GM23338 (cell line): ENCODE measurements at regions not wholly inside any gene's neighbourhood (a gene's known extent, or its start where the extent isn't known, plus 50 kb on each side); places are given as distances from the start of the nearest gene placed in this dataset.

Source experiments
- ATAC-seq: fragments of 200-7000 bp; cut with Tn5 transposase; 3 replicates; pipeline ENCODE4 v1.9.1; 2020
- DNase-seq: peaks from one replicate; pipeline ENCODE4 v3.0.0-alpha.2; 2015; ENCODE audit warnings: low spot score
- H2AFZ ChIP-seq: fragments of 200-600 bp; sonication (generic); 2 replicates; pipeline ENCODE4 v1.8.0; 2016; ENCODE audit warnings: antibody characterized with exemption, mild to moderate bottlenecking, moderate library complexity
- H3F3A ChIP-seq: fragments of 200-600 bp; sonication (generic); replicated peaks from 2 replicates; pipeline ENCODE4 v1.8.0; 2017; ENCODE audit warnings: antibody characterized with exemption, mixed run types, low read depth
- H3K27ac ChIP-seq: fragments of 200-600 bp; sonication (generic); 2 replicates; pipeline ENCODE4 v1.6.1; 2016; ENCODE audit warnings: low read depth
- H3K27me3 ChIP-seq: fragments of 200-600 bp; sonication (generic); 2 replicates; pipeline ENCODE4 v1.8.0; 2016; ENCODE audit warnings: mild to moderate bottlenecking, mixed run types, moderate library complexity; ENCODE audit not compliant: insufficient read depth
- H3K36me3 ChIP-seq: fragments of 200-600 bp; sonication (generic); 2 replicates; pipeline ENCODE4 v1.8.0; 2016; ENCODE audit warnings: mild to moderate bottlenecking; ENCODE audit not compliant: insufficient read depth
- H3K4me1 ChIP-seq: fragments of 200-600 bp; sonication (generic); 2 replicates; pipeline ENCODE4 v1.8.0; 2016; ENCODE audit warnings: mild to moderate bottlenecking, moderate library complexity; ENCODE audit not compliant: insufficient read depth
- H3K4me2 ChIP-seq: fragments of 200-600 bp; sonication (generic); 2 replicates; pipeline ENCODE4 v1.7.1; 2017; ENCODE audit warnings: mixed run types
- H3K4me3 ChIP-seq: fragments of 200-600 bp; sonication (generic); 2 replicates; pipeline ENCODE4 v1.6.1; 2016; ENCODE audit warnings: mixed run types
- H3K79me2 ChIP-seq: fragments of 200-600 bp; sonication (generic); replicated peaks from 2 replicates; pipeline ENCODE4 v1.8.0; 2017; ENCODE audit warnings: mild to moderate bottlenecking; ENCODE audit not compliant: insufficient read depth
- H3K9me2 ChIP-seq: fragments of 200-600 bp; sonication (generic); 2 replicates; pipeline ENCODE4 v1.8.0; 2017; ENCODE audit not compliant: insufficient read depth
- H4K20me1 ChIP-seq: fragments of 200-600 bp; sonication (generic); replicated peaks from 2 replicates; pipeline ENCODE4 v1.8.0; 2017; ENCODE audit warnings: mild to moderate bottlenecking; ENCODE audit not compliant: insufficient read depth
- H3K27ac Mint-ChIP-seq: 2 replicates; pipeline ENCODE4 v1.8.0; 2020; ENCODE audit warnings: inconsistent platforms, mild to moderate bottlenecking, moderate library complexity, mixed read lengths
- H3K27me3 Mint-ChIP-seq: 3 replicates; pipeline ENCODE4 v1.8.0; 2022; ENCODE audit warnings: low read depth, mild to moderate bottlenecking, moderate library complexity, mixed read lengths, inconsistent platforms; ENCODE audit not compliant: insufficient read depth, poor library complexity
- H3K36me3 Mint-ChIP-seq: 3 replicates; pipeline ENCODE4 v1.8.0; 2021; ENCODE audit warnings: low read depth, mild to moderate bottlenecking, inconsistent platforms, moderate library complexity, mixed read lengths
- H3K4me1 Mint-ChIP-seq: 3 replicates; pipeline ENCODE4 v1.8.0; 2020; ENCODE audit warnings: mild to moderate bottlenecking, inconsistent platforms, mixed read lengths
- H3K4me3 Mint-ChIP-seq: 3 replicates; pipeline ENCODE4 v1.8.0; 2021; ENCODE audit warnings: moderate library complexity, mild to moderate bottlenecking, inconsistent platforms, mixed read lengths
- H3K9me3 Mint-ChIP-seq: 3 replicates; pipeline ENCODE4 v1.8.0; 2020; ENCODE audit warnings: moderate library complexity, mild to moderate bottlenecking, inconsistent platforms, mixed read lengths
- CTCF ChIP-seq, 2 experiments: fragments of 200-600 bp in 1 of 2; sonication (generic) in 1 of 2; conservative IDR thresholded peaks; 2 replicates each; pipeline versions ENCODE4 v1.5.1 to v1.6.1; 2016 to 2017; ENCODE audit warnings: antibody characterized with exemption in 2 of 2, low read depth in 2 of 2, mild to moderate bottlenecking in 2 of 2, moderate library complexity in 1 of 2
- ETS1 ChIP-seq: IDR thresholded peaks from 2 replicates; pipeline ENCODE4 v1.6.1; 2016; ENCODE audit warnings: antibody characterized with exemption
- EZH2phosphoT487 ChIP-seq: fragments of 200-600 bp; sonication (generic); IDR thresholded peaks from one replicate; pipeline ENCODE4 v1.8.1; 2018; ENCODE audit warnings: antibody characterized with exemption; ENCODE audit not compliant: unreplicated experiment
- JUNB ChIP-seq: IDR thresholded peaks from one replicate; pipeline ENCODE4 v1.6.1; 2016; ENCODE audit warnings: antibody characterized with exemption; ENCODE audit not compliant: unreplicated experiment
- POLR2AphosphoS5 ChIP-seq: IDR thresholded peaks from 2 replicates; pipeline ENCODE4 v1.6.1; 2016; ENCODE audit warnings: antibody characterized with exemption, low read depth
- ZNF114 ChIP-seq: fragments of 250-450 bp; sonication (Bioruptor Pico); IDR thresholded peaks from 2 replicates; pipeline ENCODE4 v1.5.0; 2020; ENCODE audit warnings: mild to moderate bottlenecking, moderate library complexity
- ZNF331 ChIP-seq: fragments of 250-450 bp; sonication (Bioruptor Pico); IDR thresholded peaks from 2 replicates; pipeline ENCODE4 v1.5.0; 2020; ENCODE audit warnings: low read depth, mild to moderate bottlenecking, moderate library complexity
- ZNF462 ChIP-seq: fragments of 250-450 bp; sonication (Bioruptor Pico); IDR thresholded peaks from 2 replicates; pipeline ENCODE4 v1.5.0; 2020; ENCODE audit warnings: mild to moderate bottlenecking, moderate library complexity

- no peak overlapping the region for H2AFZ ChIP-seq
- Mint-ChIP-seq H3K4me3 (no peak overlapping the region), H3K27me3 (peaks cover 9% of the 10 kb centered on the region), H3K4me1 (peaks cover 7% of the 10 kb centered on the region), H3K9me3 (no peaks in the 10 kb centered on the region), H3K36me3 (no peaks in the 10 kb centered on the region), H3K27ac (no peak overlapping the region)
- no peak overlapping the region for H3K4me2 ChIP-seq
- H3K9me2 ChIP-seq = no peaks in the 10 kb centered on the region
- no peak for TF ChIP-seq CTCF (conservative IDR thresholded peaks at IDR 0.05; ENCODE audit: low read depth in 2 of 2)
- TF ChIP-seq ZNF114 (CRISPR knock-in tag) = no peak
- TF ChIP-seq EZH2phosphoT487 = no peak
- TF ChIP-seq ETS1 = no peak
- no peak for TF ChIP-seq ZNF462
- TF ChIP-seq POLR2AphosphoS5 = no peak
- TF ChIP-seq ZNF331 (CRISPR knock-in tag) = no peak
- TF ChIP-seq JUNB = no peak
- no peaks in the 10 kb centered on the region for H3K4me1 ChIP-seq
- H3K27me3 ChIP-seq = peaks cover 7% of the 10 kb centered on the region; the same call in 1 of the 2 replicates
- no peaks in the 10 kb centered on the region for H3K79me2 ChIP-seq
- no peak overlapping the region for H3K27ac ChIP-seq
- no peaks in the 10 kb centered on the region for H3F3A ChIP-seq
- H3K4me3 ChIP-seq = no peak overlapping the region
- H4K20me1 ChIP-seq = no peaks in the 10 kb centered on the region
- ATAC-seq = no peak
- no peaks in the 10 kb centered on the region for H3K36me3 ChIP-seq
- DNase-seq = no peak
Observed at GRCh38 chr15:49718234-49718633, 97.4 kb downstream of the DTWD1 start.
